Activated CD8-positive, alpha-beta T cell treated with anti-CD3 and anti-CD28 coated beads for 36 hours (primary cell): ENCODE measurements at regions not wholly inside any gene's neighbourhood (a gene's known extent, or its start where the extent isn't known, plus 50 kb on each side); places are given as distances from the start of the nearest gene placed in this dataset.

ENCODE experiments used
- ATAC-seq: fragments of 200-7000 bp; cut with Tn5 transposase; one replicate; pipeline ENCODE4 v1.10.0; 2021; ENCODE audit warnings: mild to moderate bottlenecking, moderate library complexity
- CTCF ChIA-PET: fragments of 350-600 bp; sonication (Branson Sonifier 250); formaldehyde crosslinking; loops from one replicate; lab custom pipeline; 2021; ENCODE audit warnings: antibody characterized with exemption; lab: Charles Lee
- POLR2A ChIA-PET: fragments of 350-600 bp; sonication (Branson Sonifier 250); formaldehyde crosslinking; loops from one replicate; lab custom pipeline; 2021; ENCODE audit warnings: antibody characterized with exemption; lab: Charles Lee
- DNase-seq: peaks from one replicate; pipeline ENCODE4 v3.0.0-alpha.2; 2020
- H3K27ac Mint-ChIP-seq: one replicate; pipeline ENCODE4 v1.8.0; 2021; ENCODE audit warnings: mild to moderate bottlenecking, mixed read lengths
- H3K27me3 Mint-ChIP-seq: one replicate; pipeline ENCODE4 v1.8.0; 2021; ENCODE audit warnings: mixed read lengths
- H3K36me3 Mint-ChIP-seq: one replicate; pipeline ENCODE4 v1.8.0; 2021; ENCODE audit warnings: low read depth, mixed read lengths
- H3K4me1 Mint-ChIP-seq: one replicate; pipeline ENCODE4 v1.8.0; 2021; ENCODE audit warnings: low read depth, mixed read lengths
- H3K4me3 Mint-ChIP-seq: one replicate; pipeline ENCODE4 v1.8.0; 2021; ENCODE audit warnings: mild to moderate bottlenecking, moderate library complexity, mixed read lengths
- H3K9me3 Mint-ChIP-seq: one replicate; pipeline ENCODE4 v1.8.0; 2021; ENCODE audit warnings: mixed read lengths
- intact Hi-C: fragments of 100-400 bp; cut with micrococcal nuclease; formaldehyde crosslinking; loops from one replicate; pipeline ENCODE4 v1.10.0; 2022
- TF ChIP-seq, protein P1 (sequence below): fragments of 200-600 bp; IDR thresholded peaks from one replicate; pipeline ENCODE4 v1.8.0; 2022; ENCODE audit warnings: antibody characterized with exemption, mild to moderate bottlenecking

- TF ChIP-seq, protein P1, sequence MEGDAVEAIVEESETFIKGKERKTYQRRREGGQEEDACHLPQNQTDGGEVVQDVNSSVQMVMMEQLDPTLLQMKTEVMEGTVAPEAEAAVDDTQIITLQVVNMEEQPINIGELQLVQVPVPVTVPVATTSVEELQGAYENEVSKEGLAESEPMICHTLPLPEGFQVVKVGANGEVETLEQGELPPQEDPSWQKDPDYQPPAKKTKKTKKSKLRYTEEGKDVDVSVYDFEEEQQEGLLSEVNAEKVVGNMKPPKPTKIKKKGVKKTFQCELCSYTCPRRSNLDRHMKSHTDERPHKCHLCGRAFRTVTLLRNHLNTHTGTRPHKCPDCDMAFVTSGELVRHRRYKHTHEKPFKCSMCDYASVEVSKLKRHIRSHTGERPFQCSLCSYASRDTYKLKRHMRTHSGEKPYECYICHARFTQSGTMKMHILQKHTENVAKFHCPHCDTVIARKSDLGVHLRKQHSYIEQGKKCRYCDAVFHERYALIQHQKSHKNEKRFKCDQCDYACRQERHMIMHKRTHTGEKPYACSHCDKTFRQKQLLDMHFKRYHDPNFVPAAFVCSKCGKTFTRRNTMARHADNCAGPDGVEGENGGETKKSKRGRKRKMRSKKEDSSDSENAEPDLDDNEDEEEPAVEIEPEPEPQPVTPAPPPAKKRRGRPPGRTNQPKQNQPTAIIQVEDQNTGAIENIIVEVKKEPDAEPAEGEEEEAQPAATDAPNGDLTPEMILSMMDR: no peak
- POLR2A ChIA-PET: no interaction called here
- DNase-seq: no peak
- no peak for ATAC-seq
- Mint-ChIP-seq H3K9me3 (peaks cover 7% of the 10 kb centered on the region), H3K27ac (no peak overlapping the region), H3K36me3 (no peaks in the 10 kb centered on the region), H3K27me3 (no peaks in the 10 kb centered on the region), H3K4me1 (no peaks in the 10 kb centered on the region), H3K4me3 (no peak overlapping the region)
- CTCF ChIA-PET: no interaction called here
- intact Hi-C loops: no loop called here
Measured at GRCh38 chr15:97401195-97401594, 559.3 kb upstream of the ARRDC4 start.

DNA sequence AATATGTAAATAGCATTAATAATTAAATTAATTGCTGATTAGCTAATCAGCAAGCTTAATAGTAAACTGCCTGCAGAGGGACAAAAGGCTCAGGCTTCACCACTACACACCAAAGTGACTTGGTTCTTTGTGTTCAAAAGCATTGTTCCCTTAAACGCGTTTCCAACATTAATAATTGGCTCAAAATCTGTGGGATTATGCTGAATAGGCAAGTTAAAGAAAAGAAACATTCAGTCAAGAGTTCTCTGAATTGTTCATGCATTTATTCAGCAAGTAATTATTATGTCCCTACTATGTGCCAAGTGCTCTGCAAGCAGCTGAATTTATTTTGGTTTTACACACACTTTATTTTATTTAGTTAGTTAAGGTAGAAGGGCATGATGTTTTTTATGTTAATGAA lies 558.5 kb upstream of the ARRDC4 start:
- no peaks in the 10 kb centered on the region for H3K27me3 Mint-ChIP-seq
- no peaks in the 10 kb centered on the region for H3K4me1 Mint-ChIP-seq
- no peak overlapping the region for H3K4me3 Mint-ChIP-seq
- intact Hi-C loops: no loop called here
- H3K36me3 Mint-ChIP-seq: no peaks in the 10 kb centered on the region
- ATAC-seq (no peak), DNase-seq (no peak)
- peaks cover 5% of the 10 kb centered on the region for H3K9me3 Mint-ChIP-seq
- ChIA-PET CTCF (no interaction called here), POLR2A (no interaction called here)
- TF ChIP-seq, protein P1: no peak
- no peak overlapping the region for H3K27ac Mint-ChIP-seq

GRCh38 chr15:97406841-97407240 lies 553.7 kb upstream of the ARRDC4 start:
- ChIA-PET POLR2A (no interaction called here), CTCF (no interaction called here)
- Mint-ChIP-seq H3K27me3 (no peaks in the 10 kb centered on the region), H3K36me3 (no peaks in the 10 kb centered on the region), H3K4me3 (no peak overlapping the region), H3K27ac (no peak overlapping the region), H3K9me3 (peaks cover 7% of the 10 kb centered on the region), H3K4me1 (no peaks in the 10 kb centered on the region)
- no peak for ATAC-seq
- no peak for DNase-seq
- TF ChIP-seq, protein P1: no peak
- intact Hi-C loops: no loop called here

- ATAC-seq (no peak), DNase-seq (no peak)
- no peaks in the 10 kb centered on the region for H3K27me3 Mint-ChIP-seq
- intact Hi-C loops: no loop called here
- H3K4me1 Mint-ChIP-seq: no peaks in the 10 kb centered on the region
- TF ChIP-seq, protein P1: no peak
- peaks cover 3% of the 10 kb centered on the region for H3K9me3 Mint-ChIP-seq
- no peak overlapping the region for H3K4me3 Mint-ChIP-seq
- H3K27ac Mint-ChIP-seq: no peak overlapping the region
- CTCF ChIA-PET: no interaction called here
- no peaks in the 10 kb centered on the region for H3K36me3 Mint-ChIP-seq
- POLR2A ChIA-PET: no interaction called here
Measured at GRCh38 chr15:97410897-97411575, 549.5 kb upstream of the ARRDC4 start.

GRCh38 chr15:97420130-97420529 lies 540.4 kb upstream of the ARRDC4 start:
- no peaks in the 10 kb centered on the region for H3K36me3 Mint-ChIP-seq
- no peak for DNase-seq
- H3K4me1 Mint-ChIP-seq: no peaks in the 10 kb centered on the region
- ChIA-PET POLR2A (no interaction called here), CTCF (no interaction called here)
- H3K27me3 Mint-ChIP-seq: no peaks in the 10 kb centered on the region
- ATAC-seq: no peak
- TF ChIP-seq, protein P1: no peak
- peaks cover 3% of the 10 kb centered on the region for H3K9me3 Mint-ChIP-seq
- no peak overlapping the region for H3K4me3 Mint-ChIP-seq
- intact Hi-C loops: no loop called here
- no peak overlapping the region for H3K27ac Mint-ChIP-seq
